ENCODE measurements at regions not wholly inside any gene's neighbourhood (a gene's known extent, or its start where the extent isn't known, plus 50 kb on each side); places are given as distances from the start of the nearest gene placed in this dataset.

DNA sequence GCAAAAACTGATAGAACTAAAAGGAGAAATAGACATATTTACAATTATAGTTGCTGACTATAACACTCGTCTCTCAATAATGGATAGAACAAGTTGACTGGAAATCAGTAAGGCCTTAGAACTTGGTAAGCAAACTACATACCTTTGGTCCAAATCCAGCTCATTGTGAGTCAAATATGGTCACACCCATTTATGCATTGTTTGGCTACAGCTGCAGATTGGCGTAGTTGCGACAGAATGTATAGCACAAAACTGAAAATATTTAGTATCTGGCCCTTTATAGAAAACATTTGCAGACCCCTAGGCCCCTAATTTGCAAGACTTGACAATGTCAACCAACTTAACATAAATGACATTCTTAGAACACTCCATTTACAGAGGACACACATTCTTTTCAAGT, 103.6 kb upstream of the EGR2 start:
- TF ChIP-seq, protein P1, sequence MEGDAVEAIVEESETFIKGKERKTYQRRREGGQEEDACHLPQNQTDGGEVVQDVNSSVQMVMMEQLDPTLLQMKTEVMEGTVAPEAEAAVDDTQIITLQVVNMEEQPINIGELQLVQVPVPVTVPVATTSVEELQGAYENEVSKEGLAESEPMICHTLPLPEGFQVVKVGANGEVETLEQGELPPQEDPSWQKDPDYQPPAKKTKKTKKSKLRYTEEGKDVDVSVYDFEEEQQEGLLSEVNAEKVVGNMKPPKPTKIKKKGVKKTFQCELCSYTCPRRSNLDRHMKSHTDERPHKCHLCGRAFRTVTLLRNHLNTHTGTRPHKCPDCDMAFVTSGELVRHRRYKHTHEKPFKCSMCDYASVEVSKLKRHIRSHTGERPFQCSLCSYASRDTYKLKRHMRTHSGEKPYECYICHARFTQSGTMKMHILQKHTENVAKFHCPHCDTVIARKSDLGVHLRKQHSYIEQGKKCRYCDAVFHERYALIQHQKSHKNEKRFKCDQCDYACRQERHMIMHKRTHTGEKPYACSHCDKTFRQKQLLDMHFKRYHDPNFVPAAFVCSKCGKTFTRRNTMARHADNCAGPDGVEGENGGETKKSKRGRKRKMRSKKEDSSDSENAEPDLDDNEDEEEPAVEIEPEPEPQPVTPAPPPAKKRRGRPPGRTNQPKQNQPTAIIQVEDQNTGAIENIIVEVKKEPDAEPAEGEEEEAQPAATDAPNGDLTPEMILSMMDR (IDR thresholded peaks at IDR 0.05) = no peak

GRCh38 chr10:62917475-62918238, 101.5 kb upstream of the EGR2 start:
- TF ChIP-seq, protein P1 (IDR thresholded peaks at IDR 0.05) = no peak

GRCh38 chr10:62916141-62916603, 100.0 kb upstream of the EGR2 start:
- TF ChIP-seq, protein P1 (IDR thresholded peaks at IDR 0.05) = no peak

DNA sequence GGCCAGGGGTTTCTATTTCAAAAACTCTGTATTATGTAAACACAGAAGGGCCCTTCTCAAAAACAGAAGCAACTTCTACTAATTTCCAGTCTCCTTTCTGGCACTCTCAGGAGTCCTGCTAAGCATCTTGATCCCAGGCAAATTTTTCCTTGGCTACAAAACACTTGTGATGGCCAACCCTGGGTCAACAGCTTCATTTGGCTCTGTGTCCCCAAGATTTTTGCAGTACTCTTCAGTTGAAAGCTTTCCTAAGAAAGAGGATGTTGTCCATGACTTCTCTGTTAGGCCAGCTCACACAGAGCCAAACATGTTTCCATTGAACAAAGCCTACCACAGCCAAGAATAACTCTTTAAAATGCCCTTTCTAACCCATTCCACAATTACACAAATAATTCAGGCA, 99.0 kb upstream of the EGR2 start:
- TF ChIP-seq, protein P1 (IDR thresholded peaks at IDR 0.05) = no peak

DNA sequence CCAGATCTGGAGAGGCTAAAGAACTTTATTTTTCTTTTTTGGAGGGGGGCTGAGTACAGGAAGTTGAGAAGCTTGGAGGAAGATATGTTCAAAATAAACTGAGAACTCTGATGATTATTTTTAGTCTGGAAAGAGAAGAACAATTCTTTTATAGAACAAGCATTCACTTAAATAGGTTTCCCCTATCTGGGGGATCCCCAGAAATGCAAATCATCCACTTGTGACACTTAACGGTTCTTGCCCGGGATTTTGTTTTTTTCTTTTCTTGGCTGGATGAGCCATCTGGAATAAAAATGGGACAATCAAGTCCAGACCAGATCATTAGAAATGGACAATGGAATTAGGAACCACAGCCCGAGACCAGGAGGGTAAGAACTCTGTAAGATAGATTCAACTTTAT, 95.9 kb upstream of the EGR2 start:
- TF ChIP-seq, protein P1 (IDR thresholded peaks at IDR 0.05) = no peak

DNA sequence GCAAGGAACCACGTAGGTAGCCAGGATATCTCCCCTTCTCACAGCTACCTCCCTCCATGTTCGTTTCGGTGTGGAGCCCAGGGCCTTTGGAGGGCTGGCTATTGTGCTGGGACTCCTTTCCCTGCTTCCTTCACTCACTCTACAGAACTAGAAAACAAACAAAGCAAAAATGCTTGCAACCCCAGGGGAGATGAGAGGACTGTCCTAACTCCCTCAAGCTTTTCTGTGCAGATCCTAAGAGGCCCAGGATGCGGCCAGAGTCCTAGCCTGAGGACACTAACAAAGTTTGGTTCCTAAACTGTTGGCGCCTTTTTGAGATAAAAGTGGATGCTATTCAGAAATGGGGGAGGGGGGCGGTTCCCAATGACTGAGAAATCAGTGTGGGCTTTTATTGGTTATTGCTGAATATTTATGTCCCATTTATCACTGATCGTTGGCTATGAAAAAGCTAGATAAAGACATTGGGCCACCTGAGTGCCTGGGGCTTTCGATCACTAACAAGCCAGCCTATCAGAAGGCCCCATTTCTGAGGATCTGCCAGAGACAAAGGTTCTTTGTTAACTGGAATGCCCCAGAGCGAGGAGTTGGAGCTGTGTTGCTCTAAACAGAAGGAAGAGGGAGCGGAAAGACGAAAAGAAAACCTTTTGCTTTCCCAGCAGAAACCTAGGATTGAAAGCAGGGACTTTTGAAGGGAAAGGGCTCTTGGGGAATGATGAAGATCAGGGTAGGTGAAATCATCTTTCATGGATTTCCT, 95.2 kb upstream of the EGR2 start:
- TF ChIP-seq, protein P1 (IDR thresholded peaks at IDR 0.05) = no peak

GRCh38 chr10:62907470-62908212, 91.5 kb upstream of the EGR2 start:
- TF ChIP-seq, protein P1 (IDR thresholded peaks at IDR 0.05) = no peak

Measured in LNCAP (cell line).